NCI-H2107 treated with DMSO at 0.1 percent for 48 hours (cell line): ENCODE measurements at regions not wholly inside any gene's neighbourhood (a gene's known extent, or its start where the extent isn't known, plus 50 kb on each side); places are given as distances from the start of the nearest gene placed in this dataset.
"Not testable (repeated sequence)": the region's sequence is repeated elsewhere in the genome, so short reads cannot be mapped to it uniquely, and the experiment has no call there.

ENCODE experiments used
- DNase-seq: peaks from one replicate; lab custom pipeline; 2025; ENCODE audit not compliant: unreplicated experiment; lab: John Stamatoyannopoulos, UW

- no peak for DNase-seq
These were observed 551.2 kb upstream of the ANKRD30A start for GRCh38 chr10:36574207-36574606.

DNA sequence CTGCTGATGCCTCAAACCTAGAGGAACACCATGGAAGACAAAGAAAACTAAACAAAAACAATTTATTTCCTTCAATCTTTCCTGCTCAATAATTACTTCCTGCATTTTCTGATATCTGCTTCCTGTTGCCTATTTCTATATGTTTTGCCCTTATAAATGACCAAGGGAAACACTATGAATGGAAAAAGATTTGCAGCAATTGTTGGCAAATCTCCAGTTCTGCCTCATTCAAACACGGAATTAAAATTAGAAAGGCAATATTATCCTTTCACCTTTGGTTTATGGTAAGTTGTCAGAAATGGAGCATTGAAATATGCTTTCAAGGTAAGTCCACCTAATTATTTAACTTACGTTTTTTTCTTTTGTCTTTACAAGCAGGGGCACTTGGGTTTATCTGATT lies 552.2 kb upstream of the ANKRD30A start:
- DNase-seq: no peak

DNA sequence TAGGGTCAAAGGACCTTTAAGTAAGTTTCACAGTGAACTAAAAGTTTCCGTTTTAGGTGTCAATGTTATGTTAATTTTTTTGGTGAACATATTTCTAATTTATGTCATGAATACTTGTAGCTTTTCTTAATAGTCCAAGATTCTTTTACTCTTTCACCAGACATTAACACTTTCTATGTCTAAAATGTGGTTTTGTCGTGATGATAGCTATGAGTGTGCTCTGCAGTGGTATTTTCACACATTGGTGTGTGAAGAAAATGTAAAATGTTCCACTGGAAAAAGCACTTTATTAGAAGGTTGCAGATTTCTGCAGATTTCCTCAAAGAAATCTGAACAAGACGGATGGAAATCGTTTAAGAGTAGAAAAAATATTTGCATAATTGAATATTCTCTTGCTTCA lies 561.0 kb upstream of the ANKRD30A start:
- DNase-seq: no peak

DNA sequence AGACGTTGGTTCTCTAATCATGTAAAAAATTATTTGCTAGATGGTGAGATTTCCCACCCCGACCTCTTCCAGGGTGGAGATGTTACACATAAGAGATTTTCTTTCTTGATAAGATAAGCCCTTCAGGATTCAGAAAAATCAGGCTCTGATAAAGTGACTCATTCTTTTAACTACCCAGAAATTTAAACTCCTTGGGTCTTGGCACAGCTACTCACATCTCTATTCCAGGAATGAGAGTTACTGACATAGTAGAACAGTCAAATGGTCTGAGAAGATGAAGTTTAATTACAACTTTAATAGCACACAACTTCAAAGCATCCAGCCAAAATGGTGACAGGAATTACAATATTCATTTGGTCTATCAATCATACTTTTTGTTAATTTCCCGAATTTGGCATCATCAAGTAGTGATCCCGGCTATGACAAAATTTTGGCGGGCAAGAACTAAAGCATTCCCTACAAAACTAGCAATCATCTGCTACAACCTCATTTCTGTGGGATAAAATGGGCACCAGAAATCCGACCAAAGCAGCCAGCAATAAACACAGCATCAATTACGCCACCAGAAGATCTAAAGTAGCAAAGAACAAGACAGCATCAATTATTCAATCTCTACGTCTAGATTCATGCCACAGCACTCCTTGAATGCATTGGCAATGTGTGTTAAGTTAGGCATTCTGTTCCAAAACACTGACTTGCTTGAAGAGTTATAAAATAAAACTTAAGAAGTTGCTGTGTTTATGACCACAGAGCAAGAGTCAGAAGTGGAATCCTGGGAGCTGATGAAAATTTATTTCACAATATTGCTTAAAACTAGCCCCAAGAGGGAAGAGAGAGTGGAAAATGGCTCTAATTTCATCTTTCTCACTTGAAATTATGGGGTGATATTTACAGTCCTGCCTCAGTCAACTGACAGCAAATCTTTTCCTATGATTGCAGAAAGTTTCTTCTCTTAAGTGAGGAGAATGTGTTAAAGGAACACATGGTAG lies 565.7 kb upstream of the ANKRD30A start:
- no peak for DNase-seq

GRCh38 chr10:36556468-36556867 lies 568.9 kb upstream of the ANKRD30A start:
- DNase-seq: no peak

DNA sequence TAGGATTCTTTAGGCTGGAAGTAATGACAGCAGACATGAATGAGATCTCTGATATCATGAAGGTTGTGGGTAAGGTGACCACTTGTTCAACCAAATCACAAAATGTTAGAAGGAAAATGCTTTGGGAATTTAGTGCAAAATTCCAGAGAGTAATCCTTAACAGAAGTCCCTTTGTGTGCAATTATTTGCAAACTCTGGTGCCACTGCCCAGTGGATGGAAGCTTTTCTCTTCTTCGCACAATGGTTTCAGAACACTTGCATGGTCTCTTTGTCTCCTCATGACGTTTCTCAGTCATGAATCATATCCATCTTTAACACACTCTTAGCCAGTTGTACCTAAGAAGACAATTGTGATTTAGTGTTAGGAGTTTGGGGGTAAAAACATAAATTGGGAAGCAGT lies 570.4 kb upstream of the ANKRD30A start:
- DNase-seq: no peak

DNA sequence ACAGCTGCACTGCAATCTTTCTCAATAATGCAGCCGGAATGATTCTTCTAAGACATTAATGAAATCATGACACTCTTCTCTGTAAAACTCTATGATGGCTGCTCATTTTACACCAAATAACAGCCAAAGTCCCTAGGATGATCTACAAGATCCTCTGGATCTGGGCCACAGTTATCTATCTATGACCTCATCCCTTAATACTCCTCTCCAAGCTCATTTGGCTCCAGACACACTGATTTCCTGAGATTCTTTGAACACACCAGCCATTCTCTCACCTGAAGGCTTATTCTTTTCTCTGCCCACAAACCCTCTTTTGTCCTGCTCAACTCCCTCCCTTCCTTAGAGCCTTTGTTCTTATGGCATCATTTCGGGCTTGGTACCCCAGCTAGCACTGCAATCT lies 577.4 kb upstream of the ANKRD30A start:
- no peak for DNase-seq

DNA sequence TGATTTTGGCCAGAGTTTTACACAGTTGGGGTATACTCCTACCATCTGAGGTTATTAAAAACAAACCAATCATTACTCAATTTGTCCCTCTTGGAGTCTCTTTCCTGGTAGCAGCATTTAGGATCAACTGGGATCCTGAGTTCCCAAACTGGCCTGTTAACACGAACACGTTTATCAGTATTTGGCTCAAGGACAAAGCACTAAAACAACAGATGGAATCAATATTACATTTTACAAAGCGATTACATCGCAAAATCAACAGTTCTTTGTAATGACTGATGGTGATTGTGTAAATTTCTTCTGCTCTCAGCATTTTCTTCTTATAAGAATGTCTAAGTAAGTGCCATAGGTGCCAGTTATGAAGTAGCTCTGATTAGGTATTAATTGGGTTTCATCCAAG lies 582.9 kb upstream of the ANKRD30A start:
- no peak for DNase-seq

DNA sequence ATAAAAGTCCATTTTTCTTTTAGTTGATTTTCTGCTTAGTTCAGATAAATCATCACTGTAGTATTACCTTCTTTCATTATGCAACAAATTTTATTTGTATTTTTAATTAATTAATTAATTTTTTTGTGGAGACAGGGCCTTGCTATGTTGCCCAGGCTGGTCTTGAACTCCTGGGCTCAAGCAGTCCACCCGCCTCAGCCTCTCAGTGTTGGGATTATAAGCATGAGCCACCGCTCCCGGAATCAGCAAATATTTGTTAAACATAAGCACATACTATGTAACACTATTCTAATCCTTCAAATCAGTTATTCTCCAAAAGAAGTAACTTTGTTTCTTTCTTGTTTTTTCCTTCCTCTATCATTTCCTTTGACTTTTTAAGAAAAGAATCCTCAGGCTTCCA lies 584.8 kb upstream of the ANKRD30A start:
- DNase-seq: no peak

- no peak for DNase-seq
These were observed 586.3 kb upstream of the ANKRD30A start for GRCh38 chr10:36538953-36539586.

GRCh38 chr10:36534471-36535002 lies 590.9 kb upstream of the ANKRD30A start:
- no peak for DNase-seq

GRCh38 chr10:36533861-36534260 lies 591.5 kb upstream of the ANKRD30A start:
- no peak for DNase-seq

- DNase-seq: no peak
These were observed 592.1 kb upstream of the ANKRD30A start for GRCh38 chr10:36533316-36533715.

- no peak for DNase-seq
These were observed 593.8 kb upstream of the ANKRD30A start for GRCh38 chr10:36531621-36532020.

DNA sequence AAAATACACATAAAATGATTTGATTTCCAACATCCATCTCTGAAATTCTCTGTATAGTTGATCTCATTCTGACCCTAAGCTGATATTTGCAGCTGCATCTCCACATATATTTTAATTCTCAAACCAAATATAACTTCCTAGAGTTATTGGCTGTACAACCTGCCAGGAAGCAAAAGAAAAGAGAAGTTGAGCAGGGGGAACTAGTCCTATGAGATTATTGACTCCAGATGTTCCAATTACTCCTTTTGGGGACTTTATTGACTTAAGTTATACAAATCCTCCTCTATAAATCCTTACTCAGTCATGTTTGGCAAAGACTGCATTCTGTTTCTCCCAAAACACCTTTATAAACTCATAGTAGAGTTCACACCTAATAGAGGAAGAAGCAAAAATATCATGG lies 599.4 kb upstream of the ANKRD30A start:
- DNase-seq: no peak

GRCh38 chr10:36524126-36524525 lies 601.3 kb upstream of the ANKRD30A start:
- not testable (repeated sequence) for DNase-seq

DNA sequence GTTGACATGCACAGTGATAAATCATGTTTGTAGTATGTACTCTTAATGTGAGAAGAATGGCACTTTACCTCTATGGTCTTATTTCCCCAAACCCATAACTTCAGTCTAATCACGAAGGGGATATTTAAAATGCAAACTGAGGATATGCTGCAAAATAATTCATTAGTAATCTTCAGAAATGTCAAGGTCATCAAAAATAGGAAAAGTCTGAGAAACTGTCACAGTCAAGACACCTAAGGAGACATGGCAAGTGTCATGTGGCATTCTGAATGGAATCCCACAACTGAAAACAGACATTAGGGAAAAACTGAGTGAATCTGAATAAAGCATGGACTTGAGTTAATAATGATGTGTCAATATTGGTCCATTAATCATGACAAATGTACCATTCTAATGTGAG lies 605.5 kb upstream of the ANKRD30A start:
- DNase-seq: no peak

- no peak for DNase-seq
These were observed 609.1 kb upstream of the ANKRD30A start for GRCh38 chr10:36516281-36516680.

- no peak for DNase-seq
These were observed 610.1 kb upstream of the ANKRD30A start for GRCh38 chr10:36515319-36515718.

DNA sequence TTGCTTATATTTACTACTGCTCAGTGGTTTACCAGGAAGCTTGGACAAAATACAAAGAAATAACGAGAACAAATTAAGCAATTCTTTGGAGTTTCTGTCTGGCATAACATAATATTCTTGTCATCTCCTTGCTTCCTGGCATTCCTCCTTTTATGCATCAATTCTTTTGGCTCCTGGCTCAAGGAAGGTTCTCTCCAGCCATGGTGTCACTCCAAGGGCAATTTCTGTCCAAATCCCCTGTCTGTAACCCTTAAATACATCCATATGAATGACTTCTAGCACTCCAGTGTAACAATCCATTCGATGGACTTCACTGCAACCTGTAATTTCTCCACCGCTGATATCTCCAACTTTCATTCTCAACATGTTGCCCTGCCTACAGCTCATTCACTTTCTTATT lies 617.7 kb upstream of the ANKRD30A start:
- DNase-seq: no peak

- no peak for DNase-seq
These were observed 618.5 kb upstream of the ANKRD30A start for GRCh38 chr10:36506697-36507496.
